ENCODE measurements at regions not wholly inside any gene's neighbourhood (a gene's known extent, or its start where the extent isn't known, plus 50 kb on each side); places are given as distances from the start of the nearest gene placed in this dataset.

GRCh38 chr19:29409076-29409862 lies 116.5 kb upstream of the VSTM2B start:
- intact Hi-C loops (cut with DNase I, micrococcal nuclease) = no loop called here
- DNase-seq (no peak), ATAC-seq (no peak)

- DNase-seq (no peak), ATAC-seq (no peak)
- intact Hi-C loops (cut with DNase I, micrococcal nuclease) = no loop called here
Measured at GRCh38 chr19:29410601-29411000, 115.2 kb upstream of the VSTM2B start.

- ATAC-seq (no peak), DNase-seq (no peak)
- intact Hi-C loops (cut with DNase I, micrococcal nuclease) = no loop called here
Measured at GRCh38 chr19:29411113-29411581, 114.6 kb upstream of the VSTM2B start.

GRCh38 chr19:29413435-29413834 lies 112.4 kb upstream of the VSTM2B start:
- ATAC-seq (no peak), DNase-seq (no peak)
- intact Hi-C loops (cut with DNase I, micrococcal nuclease) = no loop called here

- DNase-seq (no peak), ATAC-seq (no peak)
- intact Hi-C loops (cut with DNase I, micrococcal nuclease) = no loop called here
Measured at GRCh38 chr19:29415507-29415906, 110.3 kb upstream of the VSTM2B start.

GRCh38 chr19:29417048-29417447 lies 108.7 kb upstream of the VSTM2B start:
- DNase-seq = no peak
- no peak for ATAC-seq
- intact Hi-C loops (cut with DNase I, micrococcal nuclease) = no loop called here

GRCh38 chr19:29418201-29418600 lies 107.6 kb upstream of the VSTM2B start:
- ATAC-seq (no peak), DNase-seq (no peak)
- intact Hi-C loops (cut with DNase I, micrococcal nuclease) = no loop called here

- ATAC-seq (no peak), DNase-seq (no peak)
- intact Hi-C loops (cut with DNase I, micrococcal nuclease) = no loop called here
Measured at GRCh38 chr19:29420065-29420464, 105.7 kb upstream of the VSTM2B start.

GRCh38 chr19:29420482-29421195 lies 105.2 kb upstream of the VSTM2B start:
- intact Hi-C loops (cut with DNase I, micrococcal nuclease) = no loop called here
- ATAC-seq (no peak), DNase-seq (no peak)

- intact Hi-C loops (cut with DNase I, micrococcal nuclease) = no loop called here
- DNase-seq = no peak
Measured at GRCh38 chr19:29421196-29421545, 104.6 kb upstream of the VSTM2B start.

GRCh38 chr19:29422047-29422446 lies 103.7 kb upstream of the VSTM2B start:
- no peak for ATAC-seq
- intact Hi-C loops (cut with DNase I, micrococcal nuclease) = no loop called here
- DNase-seq = no peak

More at GRCh38 chr19:29421196-29421545, 104.6 kb upstream of the VSTM2B start:
- ATAC-seq = no peak

- DNase-seq (no peak), ATAC-seq (no peak)
- intact Hi-C loops (cut with DNase I, micrococcal nuclease) = no loop called here
Measured at GRCh38 chr19:29422486-29423085, 103.2 kb upstream of the VSTM2B start.

- ATAC-seq = no peak
- intact Hi-C loops (cut with DNase I, micrococcal nuclease) = no loop called here
Measured at GRCh38 chr19:29428071-29428470, 97.7 kb upstream of the VSTM2B start.

GRCh38 chr19:29429021-29429420 lies 96.8 kb upstream of the VSTM2B start:
- ATAC-seq (no peak), DNase-seq (no peak)
- intact Hi-C loops (cut with DNase I, micrococcal nuclease) = no loop called here

More at GRCh38 chr19:29428071-29428470, 97.7 kb upstream of the VSTM2B start:
- DNase-seq = no peak

GRCh38 chr19:29429581-29429980 lies 96.2 kb upstream of the VSTM2B start:
- intact Hi-C loops (cut with DNase I, micrococcal nuclease) = no loop called here
- no peak for ATAC-seq
- DNase-seq = no peak

GRCh38 chr19:29431332-29431731 lies 94.5 kb upstream of the VSTM2B start:
- DNase-seq = no peak
- ATAC-seq = no peak
- intact Hi-C loops (cut with DNase I, micrococcal nuclease) = no loop called here

- ATAC-seq = no peak
- DNase-seq = no peak
- intact Hi-C loops (cut with DNase I, micrococcal nuclease) = no loop called here
Measured at GRCh38 chr19:29432677-29433076, 93.1 kb upstream of the VSTM2B start.

GRCh38 chr19:29436591-29437103 lies 89.1 kb upstream of the VSTM2B start:
- ATAC-seq (no peak), DNase-seq (no peak)
- intact Hi-C loops (cut with DNase I, micrococcal nuclease) = no loop called here

- intact Hi-C loops (cut with DNase I, micrococcal nuclease) = no loop called here
Measured at GRCh38 chr19:29439021-29439420, 86.8 kb upstream of the VSTM2B start.

More at GRCh38 chr19:29439021-29439420, 86.8 kb upstream of the VSTM2B start:
- no peak for ATAC-seq
- DNase-seq = no peak

All from left colon (tissue), 2 donors.